ENCODE measurements at regions not wholly inside any gene's neighbourhood (a gene's known extent, or its start where the extent isn't known, plus 50 kb on each side); places are given as distances from the start of the nearest gene placed in this dataset.

DNA sequence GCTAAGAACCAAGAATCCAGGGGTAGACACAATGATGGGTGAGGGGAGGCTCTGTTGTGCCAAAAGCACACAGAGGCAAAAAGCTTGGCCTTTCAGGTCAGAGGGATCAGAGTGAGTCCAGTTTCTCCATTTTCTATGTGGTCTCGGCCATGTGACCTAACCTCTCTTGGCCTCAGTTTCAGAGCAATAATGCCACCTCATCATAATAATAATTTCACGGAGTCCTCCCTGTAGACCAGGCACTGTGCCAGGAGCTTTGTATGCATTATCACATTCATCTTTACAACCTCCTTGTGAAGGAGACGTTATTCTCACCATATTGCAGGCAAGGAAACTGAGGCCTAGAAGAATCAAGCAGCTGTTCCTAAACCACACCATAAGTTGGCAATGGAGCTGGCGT, 120.2 kb downstream of the WT1 start:
- H3K4me1 ChIP-seq (replicated peaks; ENCODE audit: insufficient read depth), result peaks cover 25% of the 10 kb centered on the region
- no peaks in the 10 kb centered on the region for H3K9me3 ChIP-seq (ENCODE audit: insufficient read depth, low read depth)
- TF ChIP-seq CTCF (conservative IDR thresholded peaks at IDR 0.05) (no peak), EZH2 (IDR thresholded peaks at IDR 0.05; ENCODE audit: low read depth) (no peak)
- ChIA-PET CTCF (no interaction called here), POLR2A (ENCODE audit: unreplicated experiment) (no interaction called here)
- no peak overlapping the region for H2AFZ ChIP-seq
- H3K4me2 ChIP-seq, result no peak overlapping the region
- no peak overlapping the region for H3K4me3 ChIP-seq
- H3K36me3 ChIP-seq (ENCODE audit: low read depth), result no peaks in the 10 kb centered on the region
- intact Hi-C loops (cut with micrococcal nuclease; ENCODE audit: unreplicated experiment), result no loop called here
- no peak for DNase-seq
- BruUV-seq (replicated peaks), result no TSS peak
- H3F3A ChIP-seq (ENCODE audit: insufficient read depth, low read depth), result peaks cover 22% of the 10 kb centered on the region
- H3K79me2 ChIP-seq (ENCODE audit: low read depth), result no peaks in the 10 kb centered on the region
- peaks cover 5% of the 10 kb centered on the region; the same call in 1 of the 2 replicates for H3K27me3 ChIP-seq (ENCODE audit: insufficient read depth, low read depth)
- H4K20me1 ChIP-seq (ENCODE audit: insufficient read depth), result no peaks in the 10 kb centered on the region
- H3K9me2 ChIP-seq (ENCODE audit: insufficient read depth), result no peaks in the 10 kb centered on the region
- no peak overlapping the region for H3K27ac ChIP-seq

GRCh38 chr11:32316232-32316631, 119.1 kb downstream of the WT1 start:
- no peaks in the 10 kb centered on the region for H3K79me2 ChIP-seq (ENCODE audit: low read depth)
- H3K4me1 ChIP-seq (replicated peaks; ENCODE audit: insufficient read depth), result peaks cover 24% of the 10 kb centered on the region
- ChIA-PET POLR2A (ENCODE audit: unreplicated experiment) (no interaction called here), CTCF (no interaction called here)
- no peak overlapping the region for H3K4me3 ChIP-seq
- no peaks in the 10 kb centered on the region for H3K9me2 ChIP-seq (ENCODE audit: insufficient read depth)
- TF ChIP-seq EZH2 (IDR thresholded peaks at IDR 0.05; ENCODE audit: low read depth) (no peak), CTCF (conservative IDR thresholded peaks at IDR 0.05) (no peak)
- H3K27me3 ChIP-seq (ENCODE audit: insufficient read depth, low read depth), result peaks cover 5% of the 10 kb centered on the region; the same call in 1 of the 2 replicates
- H4K20me1 ChIP-seq (ENCODE audit: insufficient read depth), result no peaks in the 10 kb centered on the region
- no peaks in the 10 kb centered on the region for H3K9me3 ChIP-seq (ENCODE audit: insufficient read depth, low read depth)
- no peak overlapping the region for H3K4me2 ChIP-seq
- H3F3A ChIP-seq (ENCODE audit: insufficient read depth, low read depth), result peaks cover 22% of the 10 kb centered on the region
- no peak overlapping the region for H2AFZ ChIP-seq
- no TSS peak for BruUV-seq (replicated peaks)
- intact Hi-C loops (cut with micrococcal nuclease; ENCODE audit: unreplicated experiment), result no loop called here
- H3K27ac ChIP-seq, result no peak overlapping the region
- no peak for DNase-seq
- H3K36me3 ChIP-seq (ENCODE audit: low read depth), result no peaks in the 10 kb centered on the region

- no peak overlapping the region for H2AFZ ChIP-seq
- H3K9me3 ChIP-seq (ENCODE audit: insufficient read depth, low read depth), result no peaks in the 10 kb centered on the region
- no peak overlapping the region for H3K4me2 ChIP-seq
- peaks cover 17% of the 10 kb centered on the region for H3F3A ChIP-seq (ENCODE audit: insufficient read depth, low read depth)
- H3K4me1 ChIP-seq (replicated peaks; ENCODE audit: insufficient read depth), result peaks cover 15% of the 10 kb centered on the region
- no peaks in the 10 kb centered on the region for H3K9me2 ChIP-seq (ENCODE audit: insufficient read depth)
- intact Hi-C loops (cut with micrococcal nuclease; ENCODE audit: unreplicated experiment), result no loop called here
- no TSS peak for BruUV-seq (replicated peaks)
- H3K79me2 ChIP-seq (ENCODE audit: low read depth), result no peaks in the 10 kb centered on the region
- no peaks in the 10 kb centered on the region for H3K36me3 ChIP-seq (ENCODE audit: low read depth)
- TF ChIP-seq CTCF (conservative IDR thresholded peaks at IDR 0.05), result no peak
- TF ChIP-seq EZH2 (IDR thresholded peaks at IDR 0.05; ENCODE audit: low read depth), result no peak
- H3K27me3 ChIP-seq (ENCODE audit: insufficient read depth, low read depth), result peaks cover 5% of the 10 kb centered on the region; the same call in 1 of the 2 replicates
- DNase-seq, result no peak
- CTCF ChIA-PET, result no interaction called here
- no peaks in the 10 kb centered on the region for H4K20me1 ChIP-seq (ENCODE audit: insufficient read depth)
- H3K27ac ChIP-seq, result no peak overlapping the region
- POLR2A ChIA-PET (ENCODE audit: unreplicated experiment), result no interaction called here
- H3K4me3 ChIP-seq, result no peak overlapping the region
These were observed 118.3 kb downstream of the WT1 start for GRCh38 chr11:32316858-32317642.

Measured in PC-9 (cell line).